ENCODE measurements at regions not wholly inside any gene's neighbourhood (a gene's known extent, or its start where the extent isn't known, plus 50 kb on each side); places are given as distances from the start of the nearest gene placed in this dataset.
"Not testable (repeated sequence)": the region's sequence is repeated elsewhere in the genome, so short reads cannot be mapped to it uniquely, and the experiment has no call there.

GRCh38 chr2:67159929-67160328 lies 237.2 kb upstream of the ETAA1 start:
- TF ChIP-seq, protein P1, sequence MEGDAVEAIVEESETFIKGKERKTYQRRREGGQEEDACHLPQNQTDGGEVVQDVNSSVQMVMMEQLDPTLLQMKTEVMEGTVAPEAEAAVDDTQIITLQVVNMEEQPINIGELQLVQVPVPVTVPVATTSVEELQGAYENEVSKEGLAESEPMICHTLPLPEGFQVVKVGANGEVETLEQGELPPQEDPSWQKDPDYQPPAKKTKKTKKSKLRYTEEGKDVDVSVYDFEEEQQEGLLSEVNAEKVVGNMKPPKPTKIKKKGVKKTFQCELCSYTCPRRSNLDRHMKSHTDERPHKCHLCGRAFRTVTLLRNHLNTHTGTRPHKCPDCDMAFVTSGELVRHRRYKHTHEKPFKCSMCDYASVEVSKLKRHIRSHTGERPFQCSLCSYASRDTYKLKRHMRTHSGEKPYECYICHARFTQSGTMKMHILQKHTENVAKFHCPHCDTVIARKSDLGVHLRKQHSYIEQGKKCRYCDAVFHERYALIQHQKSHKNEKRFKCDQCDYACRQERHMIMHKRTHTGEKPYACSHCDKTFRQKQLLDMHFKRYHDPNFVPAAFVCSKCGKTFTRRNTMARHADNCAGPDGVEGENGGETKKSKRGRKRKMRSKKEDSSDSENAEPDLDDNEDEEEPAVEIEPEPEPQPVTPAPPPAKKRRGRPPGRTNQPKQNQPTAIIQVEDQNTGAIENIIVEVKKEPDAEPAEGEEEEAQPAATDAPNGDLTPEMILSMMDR (conservative IDR thresholded peaks at IDR 0.05; ENCODE audit: low read depth, low read length) = no peak
- no peak for DNase-seq (ENCODE audit: low read depth)
- no peak overlapping the region for H3K4me3 ChIP-seq (ENCODE audit: low read depth, low read length)

- TF ChIP-seq, protein P1 (conservative IDR thresholded peaks at IDR 0.05; ENCODE audit: low read depth, low read length) = no peak
- no peak for DNase-seq (ENCODE audit: low read depth)
- no peak overlapping the region for H3K4me3 ChIP-seq (ENCODE audit: low read depth, low read length)
Measured at GRCh38 chr2:67164771-67165522, 232.2 kb upstream of the ETAA1 start.

DNA sequence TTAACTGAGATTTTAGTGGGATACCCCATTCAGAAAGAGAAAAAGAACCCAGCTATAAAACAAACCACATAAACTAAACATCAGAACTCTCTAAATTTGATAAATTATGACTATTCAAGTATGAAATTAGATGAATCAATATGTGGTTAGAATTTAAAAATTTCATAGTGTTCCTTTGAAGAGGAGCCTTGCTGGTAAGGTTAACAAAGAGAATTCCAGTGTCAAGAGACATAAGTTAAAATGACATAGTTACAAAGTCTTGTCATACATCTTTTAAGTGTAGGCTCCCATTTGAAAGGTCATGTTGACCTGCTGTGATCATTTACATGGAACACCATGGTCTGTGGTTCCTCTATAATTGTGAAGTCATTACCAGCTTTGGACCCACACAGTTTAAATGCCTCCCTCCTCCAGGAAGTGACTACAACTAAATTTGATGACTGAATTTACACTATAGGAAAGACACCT lies 231.6 kb upstream of the ETAA1 start:
- DNase-seq (ENCODE audit: low read depth) = no peak
- no peak overlapping the region for H3K4me3 ChIP-seq (ENCODE audit: low read depth, low read length)
- TF ChIP-seq, protein P1 (conservative IDR thresholded peaks at IDR 0.05; ENCODE audit: low read depth, low read length) = no peak

DNA sequence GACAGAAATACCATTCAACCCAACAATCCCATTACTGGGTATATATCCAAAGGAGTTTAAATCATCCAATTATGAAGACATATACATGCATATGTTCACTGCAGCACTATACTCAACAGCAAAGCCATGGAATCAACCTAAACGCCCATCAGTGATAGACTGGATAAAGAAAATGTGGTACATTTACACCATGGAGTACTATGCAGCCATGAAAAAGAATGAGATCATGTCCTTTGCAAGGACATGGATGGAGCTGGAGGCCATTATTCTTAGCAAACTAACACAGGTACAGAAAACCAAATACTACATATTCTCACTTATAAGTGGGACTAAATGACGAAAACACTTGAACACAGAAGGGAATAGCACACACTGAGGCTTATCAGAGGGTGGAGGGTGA lies 230.6 kb upstream of the ETAA1 start:
- H3K4me3 ChIP-seq (ENCODE audit: low read depth, low read length); DNase-seq (ENCODE audit: low read depth): not testable (repeated sequence)

- TF ChIP-seq, protein P1 (conservative IDR thresholded peaks at IDR 0.05; ENCODE audit: low read depth, low read length) = no peak
- H3K4me3 ChIP-seq (ENCODE audit: low read depth, low read length) = no peak overlapping the region
- DNase-seq (ENCODE audit: low read depth) = no peak
Measured at GRCh38 chr2:67169417-67170140, 227.6 kb upstream of the ETAA1 start.

GRCh38 chr2:67179526-67179925 lies 217.6 kb upstream of the ETAA1 start:
- H3K4me3 ChIP-seq (ENCODE audit: low read depth, low read length) = no peak overlapping the region
- no peak for DNase-seq (ENCODE audit: low read depth)
- TF ChIP-seq, protein P1 (conservative IDR thresholded peaks at IDR 0.05; ENCODE audit: low read depth, low read length) = no peak

DNA sequence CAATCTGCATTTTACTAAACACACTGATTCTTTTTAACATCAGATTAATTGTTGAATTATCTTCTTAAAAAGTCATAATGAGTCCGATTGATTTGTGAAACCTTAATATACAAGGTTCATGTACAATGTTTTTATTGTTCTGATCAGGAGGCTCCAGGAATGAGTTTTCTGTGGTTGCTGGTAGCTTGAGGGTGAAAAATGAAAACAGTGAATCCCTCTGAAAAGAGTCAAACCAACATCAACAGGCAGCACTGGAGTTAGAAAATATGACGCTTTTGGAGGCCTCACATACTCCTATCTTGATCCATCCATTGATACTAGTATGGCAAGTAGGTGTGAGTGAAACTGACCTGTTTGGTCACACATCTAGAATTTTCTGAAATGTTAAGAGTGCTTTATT lies 216.3 kb upstream of the ETAA1 start:
- no peak overlapping the region for H3K4me3 ChIP-seq (ENCODE audit: low read depth, low read length)
- no peak for DNase-seq (ENCODE audit: low read depth)
- TF ChIP-seq, protein P1 (conservative IDR thresholded peaks at IDR 0.05; ENCODE audit: low read depth, low read length) = no peak
